Mesendoderm (in vitro differentiated cells): ENCODE measurements at regions not wholly inside any gene's neighbourhood (a gene's known extent, or its start where the extent isn't known, plus 50 kb on each side); places are given as distances from the start of the nearest gene placed in this dataset.
A peak's percentile ranks its signal among the peaks of the same experiment; 100 is the strongest.

Experiments used
- DNase-seq: peaks from one replicate; pipeline ENCODE4 v3.0.0; 2013
- H2AK5ac ChIP-seq: 2 replicates; pipeline ENCODE4 v1.6.1; 2013; ENCODE audit warnings: low read length, inconsistent platforms
- H2BK120ac ChIP-seq: 2 replicates; pipeline ENCODE4 v1.6.1; 2013; ENCODE audit warnings: low read depth, mild to moderate bottlenecking, low read length, moderate library complexity, mixed read lengths
- H2BK15ac ChIP-seq: replicated peaks from 2 replicates; pipeline ENCODE4 v1.6.1; 2013; ENCODE audit warnings: low read depth, mild to moderate bottlenecking, moderate library complexity
- H2BK5ac ChIP-seq: 2 replicates; pipeline ENCODE4 v1.6.1; 2013; ENCODE audit warnings: low read length, inconsistent platforms
- H3K18ac ChIP-seq: 2 replicates; pipeline ENCODE4 v1.6.1; 2013; ENCODE audit warnings: mild to moderate bottlenecking, low read length, mixed read lengths
- H3K23ac ChIP-seq: one replicate; pipeline ENCODE4 v1.6.1; 2013; ENCODE audit warnings: low read length
- H3K27ac ChIP-seq: 2 replicates; pipeline ENCODE4 v1.5.1; 2013; ENCODE audit warnings: low read depth, mild to moderate bottlenecking, inconsistent platforms, low read length, moderate library complexity
- H3K27me3 ChIP-seq: 2 replicates; pipeline ENCODE4 v1.6.1; 2013; ENCODE audit warnings: low read length, control low read depth, mild to moderate bottlenecking, inconsistent platforms; ENCODE audit not compliant: insufficient read depth, poor library complexity
- H3K36me3 ChIP-seq: 2 replicates; pipeline ENCODE4 v1.6.1; 2013; ENCODE audit warnings: low read length, inconsistent platforms; ENCODE audit not compliant: control insufficient read depth, insufficient read depth
- H3K4ac ChIP-seq: one replicate; pipeline ENCODE4 v1.6.1; 2013; ENCODE audit warnings: low read depth, mild to moderate bottlenecking, low read length, moderate library complexity
- H3K4me1 ChIP-seq: 2 replicates; pipeline ENCODE4 v1.6.1; 2013; ENCODE audit warnings: low read depth, low read length, inconsistent platforms; ENCODE audit not compliant: control insufficient read depth
- H3K4me2 ChIP-seq: 2 replicates; pipeline ENCODE4 v1.6.1; 2013; ENCODE audit warnings: low read length
- H3K4me3 ChIP-seq: 2 replicates; pipeline ENCODE4 v1.5.1; 2013; ENCODE audit warnings: mild to moderate bottlenecking, low read length
- H3K56ac ChIP-seq: one replicate; pipeline ENCODE4 v1.6.1; 2013; ENCODE audit warnings: low read length
- H3K79me1 ChIP-seq: 2 replicates; pipeline ENCODE4 v1.6.1; 2013; ENCODE audit warnings: low read length, inconsistent platforms
- H3K79me2 ChIP-seq: 2 replicates; pipeline ENCODE4 v1.6.1; 2013; ENCODE audit warnings: mild to moderate bottlenecking, low read length; ENCODE audit not compliant: control insufficient read depth, insufficient read depth
- H3K9ac ChIP-seq: 2 replicates; pipeline ENCODE4 v1.6.1; 2013; ENCODE audit warnings: low read length, inconsistent platforms
- H4K5ac ChIP-seq: one replicate; pipeline ENCODE4 v1.6.1; 2013; ENCODE audit warnings: low read length
- H4K8ac ChIP-seq: one replicate; pipeline ENCODE4 v1.6.1; 2013; ENCODE audit warnings: low read depth, mild to moderate bottlenecking, control low read depth, low read length, moderate library complexity
- WGBS: extraction: QIAGEN DNeasy Blood & Tissue Kit; methylation state at CpG from one replicate; pipeline ENCODE4 v1.1.7; 2013; ENCODE audit warnings: low lambda C conversion rate, missing lambda C conversion rate; ENCODE audit not compliant: insufficient coverage; ENCODE audit errors: extremely low coverage; 5-methylcytosine and 5-hydroxymethylcytosine counted together

DNA sequence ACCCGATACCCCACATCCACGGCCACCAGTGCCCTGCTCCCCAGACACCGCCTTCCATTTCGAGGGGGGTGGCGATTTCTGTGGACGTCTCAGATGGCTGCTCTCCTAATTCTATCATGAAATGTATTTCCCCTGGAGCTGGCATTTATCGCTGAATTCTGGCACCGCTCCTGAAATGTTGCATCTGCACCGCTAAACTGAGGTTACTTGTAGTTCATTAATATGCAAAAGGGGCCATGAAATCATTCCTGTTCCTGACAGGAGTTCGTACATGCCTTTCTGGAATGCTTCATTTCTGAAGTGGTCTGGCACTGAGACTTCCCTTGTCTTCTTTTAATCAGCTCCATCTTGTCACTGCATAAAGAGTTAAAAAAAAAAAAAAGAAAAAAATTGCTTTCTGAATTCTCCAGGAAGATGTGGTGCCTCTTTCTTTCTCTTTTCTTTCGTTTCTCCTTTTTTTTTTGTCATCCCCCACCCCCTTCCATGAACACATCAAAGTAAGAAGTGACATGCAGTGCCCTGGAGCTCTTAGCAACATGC, 97.7 kb upstream of the SMARCA2 start:
- Histone ChIP-seq H3K9ac (no peak overlapping the region), H3K36me3 (no peaks in the 10 kb centered on the region), H2AK5ac (no peak overlapping the region), H3K23ac (no peak overlapping the region), H4K5ac (no peak overlapping the region), H3K27ac (no peak overlapping the region), H2BK5ac (no peak overlapping the region), H2BK15ac (no peak overlapping the region), H3K4me1 (no peaks in the 10 kb centered on the region), H3K18ac (no peak overlapping the region), H3K56ac (no peak overlapping the region), H3K79me2 (no peaks in the 10 kb centered on the region), H3K4ac (no peak overlapping the region), H3K4me3 (no peak overlapping the region), H3K27me3 (no peaks in the 10 kb centered on the region), H4K8ac (no peak overlapping the region), H3K4me2 (no peak overlapping the region), H2BK120ac (no peak overlapping the region), H3K79me1 (no peaks in the 10 kb centered on the region)
- WGBS, result no CpG with 5 or more reads among the region's 11 CpGs
- no peak for DNase-seq

DNA sequence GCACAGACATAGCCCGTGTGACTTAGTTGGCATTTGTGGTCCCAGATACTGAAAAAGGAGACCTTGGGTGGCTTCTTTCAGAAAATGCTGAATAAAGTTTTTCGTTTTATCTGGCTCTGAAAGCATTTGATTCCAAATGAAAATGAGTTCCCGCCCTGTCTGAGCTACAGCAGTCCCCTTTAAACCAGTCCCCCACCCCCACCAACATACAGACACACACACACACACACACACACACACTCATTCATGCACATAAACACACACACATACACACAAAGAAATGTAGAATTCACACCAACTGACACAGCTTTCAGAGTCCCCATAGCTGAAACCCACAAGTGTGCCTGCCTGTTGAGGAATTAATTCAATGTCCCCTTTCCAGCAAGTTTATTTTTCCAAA, 97.0 kb upstream of the SMARCA2 start:
- H3K79me1 ChIP-seq, result no peaks in the 10 kb centered on the region
- no peak overlapping the region for H3K4me2 ChIP-seq
- H3K56ac ChIP-seq, result no peak overlapping the region
- H3K18ac ChIP-seq, result no peak overlapping the region
- no peak overlapping the region for H3K4me3 ChIP-seq
- no peak overlapping the region for H4K8ac ChIP-seq
- H3K79me2 ChIP-seq, result no peaks in the 10 kb centered on the region
- no peak for DNase-seq
- no peaks in the 10 kb centered on the region for H3K36me3 ChIP-seq
- no peak overlapping the region for H4K5ac ChIP-seq
- H2BK5ac ChIP-seq, result no peak overlapping the region
- WGBS, result no CpG with 5 or more reads among the region's 3 CpGs
- no peak overlapping the region for H3K27ac ChIP-seq
- H2AK5ac ChIP-seq, result no peak overlapping the region
- no peak overlapping the region for H3K4ac ChIP-seq
- no peak overlapping the region for H3K23ac ChIP-seq
- H3K27me3 ChIP-seq, result no peaks in the 10 kb centered on the region
- no peak overlapping the region for H3K9ac ChIP-seq
- no peak overlapping the region for H2BK120ac ChIP-seq
- no peak overlapping the region for H2BK15ac ChIP-seq
- H3K4me1 ChIP-seq, result no peaks in the 10 kb centered on the region

DNA sequence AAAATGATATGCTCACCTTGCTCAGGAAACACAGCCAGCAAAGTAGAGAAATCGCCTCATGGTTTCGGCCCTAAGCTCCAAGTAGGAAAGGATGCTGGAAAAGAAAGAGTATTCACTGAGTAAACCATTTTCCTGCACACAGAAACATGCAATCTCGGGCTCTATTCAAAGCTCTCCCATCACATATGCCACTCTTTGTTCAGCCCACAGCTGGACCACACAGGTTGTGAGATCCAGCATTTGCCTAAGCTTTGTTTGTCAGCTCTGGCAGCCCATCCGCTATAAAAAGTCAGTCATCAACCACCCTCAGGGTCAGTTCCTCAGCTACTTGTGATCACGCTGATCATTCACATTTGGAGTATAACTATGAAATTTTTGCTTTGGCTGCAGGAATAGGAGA, 96.5 kb upstream of the SMARCA2 start:
- H2AK5ac ChIP-seq, result no peak overlapping the region
- H3K9ac ChIP-seq, result no peak overlapping the region
- H3K4ac ChIP-seq, result no peak overlapping the region
- no peak overlapping the region for H2BK5ac ChIP-seq
- WGBS, result no CpG with 5 or more reads among the region's 5 CpGs
- H3K18ac ChIP-seq, result no peak overlapping the region
- no peak overlapping the region for H3K4me3 ChIP-seq
- H3K4me2 ChIP-seq, result no peak overlapping the region
- H4K5ac ChIP-seq, result no peak overlapping the region
- no peaks in the 10 kb centered on the region for H3K36me3 ChIP-seq
- H3K27ac ChIP-seq, result no peak overlapping the region
- no peaks in the 10 kb centered on the region for H3K27me3 ChIP-seq
- no peaks in the 10 kb centered on the region for H3K79me2 ChIP-seq
- no peaks in the 10 kb centered on the region for H3K79me1 ChIP-seq
- H2BK120ac ChIP-seq, result no peak overlapping the region
- no peak overlapping the region for H3K56ac ChIP-seq
- no peak for DNase-seq
- no peak overlapping the region for H2BK15ac ChIP-seq
- no peaks in the 10 kb centered on the region for H3K4me1 ChIP-seq
- no peak overlapping the region for H4K8ac ChIP-seq
- no peak overlapping the region for H3K23ac ChIP-seq

DNA sequence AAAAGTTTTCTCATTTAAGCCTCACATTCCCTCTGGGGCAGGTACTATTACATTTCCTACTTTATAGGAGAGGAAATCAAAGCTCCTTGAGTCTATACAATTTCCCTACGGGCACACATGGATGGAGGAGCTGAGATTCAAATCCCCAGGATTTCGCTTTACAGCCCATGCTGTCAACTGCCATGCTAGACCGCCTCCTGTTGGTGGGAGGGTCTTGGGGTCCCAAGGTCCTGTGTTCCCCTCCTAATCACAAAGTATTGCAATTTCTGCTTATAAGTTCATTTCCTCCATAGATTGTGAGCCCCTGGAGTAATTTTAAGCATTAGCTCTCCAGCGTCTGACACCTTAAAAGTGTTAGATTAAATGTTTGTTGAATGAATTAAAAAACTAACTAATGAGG, 95.9 kb upstream of the SMARCA2 start:
- no peak overlapping the region for H3K27ac ChIP-seq
- H3K4me1 ChIP-seq, result no peaks in the 10 kb centered on the region
- H2AK5ac ChIP-seq, result no peak overlapping the region
- no peak overlapping the region for H2BK5ac ChIP-seq
- H3K27me3 ChIP-seq, result no peaks in the 10 kb centered on the region
- H3K18ac ChIP-seq, result no peak overlapping the region
- no peaks in the 10 kb centered on the region for H3K36me3 ChIP-seq
- H3K56ac ChIP-seq, result no peak overlapping the region
- DNase-seq, result no peak
- no peak overlapping the region for H2BK120ac ChIP-seq
- H3K4me3 ChIP-seq, result no peak overlapping the region
- H3K9ac ChIP-seq, result no peak overlapping the region
- no peak overlapping the region for H3K23ac ChIP-seq
- no CpG with 5 or more reads among the region's 4 CpGs for WGBS
- no peaks in the 10 kb centered on the region for H3K79me2 ChIP-seq
- H4K5ac ChIP-seq, result no peak overlapping the region
- no peak overlapping the region for H2BK15ac ChIP-seq
- H3K4me2 ChIP-seq, result no peak overlapping the region
- H3K4ac ChIP-seq, result no peak overlapping the region
- H4K8ac ChIP-seq, result no peak overlapping the region
- H3K79me1 ChIP-seq, result no peaks in the 10 kb centered on the region

DNA sequence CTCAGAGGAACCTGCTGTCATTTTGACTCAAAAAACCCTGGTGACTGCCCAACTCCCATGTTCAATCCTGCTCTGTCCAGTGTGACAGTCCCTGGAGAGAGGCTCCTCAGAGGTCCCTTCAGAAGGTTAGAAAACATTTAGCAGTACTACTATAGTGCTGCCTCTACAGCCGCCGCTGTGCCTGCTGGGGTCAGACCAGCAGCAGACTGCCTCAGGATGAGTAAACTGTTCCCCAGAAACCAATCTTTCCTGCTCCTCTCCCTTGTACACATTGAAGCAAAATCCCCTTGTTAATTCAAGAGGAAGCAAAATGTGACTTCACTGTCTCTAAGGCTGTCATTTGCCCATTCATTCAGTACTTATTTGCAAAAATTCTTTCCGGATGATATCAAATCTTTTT, 94.8 kb upstream of the SMARCA2 start:
- Histone ChIP-seq H3K4me1 (no peaks in the 10 kb centered on the region), H3K18ac (no peak overlapping the region), H3K56ac (no peak overlapping the region), H3K27me3 (no peaks in the 10 kb centered on the region), H3K4me2 (no peak overlapping the region), H2BK120ac (no peak overlapping the region), H4K5ac (no peak overlapping the region), H3K23ac (no peak overlapping the region), H4K8ac (no peak overlapping the region), H3K79me1 (no peaks in the 10 kb centered on the region), H3K79me2 (no peaks in the 10 kb centered on the region), H3K4ac (no peak overlapping the region), H2AK5ac (no peak overlapping the region), H3K4me3 (no peak overlapping the region), H3K36me3 (no peaks in the 10 kb centered on the region), H2BK5ac (no peak overlapping the region), H3K27ac (no peak overlapping the region), H3K9ac (no peak overlapping the region), H2BK15ac (no peak overlapping the region)
- no CpG with 5 or more reads among the region's 3 CpGs for WGBS
- no peak for DNase-seq

DNA sequence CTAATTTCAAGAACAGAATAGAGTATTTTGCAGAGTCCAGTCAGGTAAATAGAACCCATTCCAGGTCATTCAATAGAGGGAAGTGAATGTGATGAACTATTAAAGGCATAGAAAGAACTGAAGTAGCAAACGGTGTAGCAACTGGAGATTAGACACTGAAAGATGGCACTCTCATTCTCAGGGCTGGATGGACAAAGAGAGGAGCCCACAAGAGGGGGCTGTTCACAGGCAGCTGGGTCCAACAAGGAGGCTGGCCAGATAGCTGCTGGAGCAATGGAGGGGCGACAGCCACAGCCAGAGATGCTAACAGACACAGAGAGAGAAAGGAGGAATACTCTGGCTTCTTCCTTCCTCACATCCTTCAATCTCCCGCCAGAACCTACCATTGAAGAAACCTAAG, 93.1 kb upstream of the SMARCA2 start:
- no peak overlapping the region for H4K8ac ChIP-seq
- no peak overlapping the region for H3K4me3 ChIP-seq
- H3K56ac ChIP-seq, result no peak overlapping the region
- no peaks in the 10 kb centered on the region for H3K79me1 ChIP-seq
- WGBS, result no CpG with 5 or more reads among the region's 3 CpGs
- no peaks in the 10 kb centered on the region for H3K36me3 ChIP-seq
- no peak overlapping the region for H3K9ac ChIP-seq
- no peak overlapping the region for H4K5ac ChIP-seq
- H2BK15ac ChIP-seq, result no peak overlapping the region
- no peak overlapping the region for H2BK5ac ChIP-seq
- no peaks in the 10 kb centered on the region for H3K27me3 ChIP-seq
- H3K27ac ChIP-seq, result no peak overlapping the region
- peak; percentile 39 for DNase-seq
- H2BK120ac ChIP-seq, result no peak overlapping the region
- H3K4ac ChIP-seq, result no peak overlapping the region
- no peaks in the 10 kb centered on the region for H3K4me1 ChIP-seq
- H3K18ac ChIP-seq, result no peak overlapping the region
- no peaks in the 10 kb centered on the region for H3K79me2 ChIP-seq
- H3K4me2 ChIP-seq, result no peak overlapping the region
- no peak overlapping the region for H2AK5ac ChIP-seq
- H3K23ac ChIP-seq, result no peak overlapping the region
